ENCODE measurements at regions not wholly inside any gene's neighbourhood (a gene's known extent, or its start where the extent isn't known, plus 50 kb on each side); places are given as distances from the start of the nearest gene placed in this dataset.

GRCh38 chr9:24846248-24846912 lies 300.7 kb upstream of the IZUMO3 start:
- H3K4me3 Mint-ChIP-seq (ENCODE audit: unreplicated experiment), result no peak overlapping the region
- H3K4me1 Mint-ChIP-seq (ENCODE audit: unreplicated experiment), result no peaks in the 10 kb centered on the region
- no peaks in the 10 kb centered on the region for H3K9me3 Mint-ChIP-seq (ENCODE audit: unreplicated experiment)
- H3K27me3 Mint-ChIP-seq (ENCODE audit: unreplicated experiment), result peaks cover 2% of the 10 kb centered on the region
- no peak for DNase-seq (ENCODE audit: low spot score)
- no peak for TF ChIP-seq CTCF (IDR thresholded peaks at IDR 0.05; ENCODE audit: unreplicated experiment)
- H3K27ac Mint-ChIP-seq (ENCODE audit: unreplicated experiment), result no peak overlapping the region
- no peaks in the 10 kb centered on the region for H3K36me3 Mint-ChIP-seq (ENCODE audit: low read depth, unreplicated experiment)

- Mint-ChIP-seq H3K27ac (ENCODE audit: unreplicated experiment) (no peak overlapping the region), H3K36me3 (ENCODE audit: low read depth, unreplicated experiment) (no peaks in the 10 kb centered on the region), H3K4me3 (ENCODE audit: unreplicated experiment) (no peak overlapping the region), H3K9me3 (ENCODE audit: unreplicated experiment) (no peaks in the 10 kb centered on the region), H3K4me1 (ENCODE audit: unreplicated experiment) (no peaks in the 10 kb centered on the region), H3K27me3 (ENCODE audit: unreplicated experiment) (peaks cover 2% of the 10 kb centered on the region)
- no peak for DNase-seq (ENCODE audit: low spot score)
- TF ChIP-seq CTCF (IDR thresholded peaks at IDR 0.05; ENCODE audit: unreplicated experiment), result no peak
These were observed 298.5 kb upstream of the IZUMO3 start for GRCh38 chr9:24844217-24844616.

DNA sequence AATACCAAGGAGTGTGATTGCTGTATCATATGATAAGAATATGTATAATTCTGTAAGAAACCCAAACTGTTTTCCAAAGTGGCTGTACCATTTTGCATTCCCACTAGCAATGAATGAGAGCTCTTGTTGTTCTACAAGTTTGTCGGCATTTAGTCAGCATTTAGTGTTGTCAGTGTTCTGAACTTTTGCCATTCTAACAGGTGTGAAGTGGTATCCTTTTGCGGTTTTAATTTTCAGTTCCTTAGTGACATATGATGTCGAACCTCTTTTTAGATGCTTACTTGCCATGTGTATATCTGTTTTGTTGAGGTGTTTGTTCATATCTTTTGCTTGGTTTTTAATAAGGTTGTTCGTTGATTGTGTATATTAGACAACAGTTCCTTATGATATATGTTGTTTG lies 296.3 kb upstream of the IZUMO3 start:
- Mint-ChIP-seq H3K36me3 (ENCODE audit: low read depth, unreplicated experiment) (no peaks in the 10 kb centered on the region), H3K4me1 (ENCODE audit: unreplicated experiment) (no peaks in the 10 kb centered on the region), H3K4me3 (ENCODE audit: unreplicated experiment) (no peak overlapping the region), H3K9me3 (ENCODE audit: unreplicated experiment) (no peaks in the 10 kb centered on the region), H3K27me3 (ENCODE audit: unreplicated experiment) (peaks cover 2% of the 10 kb centered on the region), H3K27ac (ENCODE audit: unreplicated experiment) (no peak overlapping the region)
- DNase-seq (ENCODE audit: low spot score), result no peak
- no peak for TF ChIP-seq CTCF (IDR thresholded peaks at IDR 0.05; ENCODE audit: unreplicated experiment)

- no peaks in the 10 kb centered on the region for H3K27me3 Mint-ChIP-seq (ENCODE audit: unreplicated experiment)
- H3K27ac Mint-ChIP-seq (ENCODE audit: unreplicated experiment), result no peak overlapping the region
- no peak overlapping the region for H3K4me3 Mint-ChIP-seq (ENCODE audit: unreplicated experiment)
- peak; percentile 34 for DNase-seq (ENCODE audit: low spot score)
- H3K4me1 Mint-ChIP-seq (ENCODE audit: unreplicated experiment), result no peaks in the 10 kb centered on the region
- peak; percentile 66 for TF ChIP-seq CTCF (IDR thresholded peaks at IDR 0.05; ENCODE audit: unreplicated experiment)
- H3K36me3 Mint-ChIP-seq (ENCODE audit: low read depth, unreplicated experiment), result no peaks in the 10 kb centered on the region
- no peaks in the 10 kb centered on the region for H3K9me3 Mint-ChIP-seq (ENCODE audit: unreplicated experiment)
These were observed 286.6 kb upstream of the IZUMO3 start for GRCh38 chr9:24832307-24832706.

GRCh38 chr9:24828687-24829086 lies 283.0 kb upstream of the IZUMO3 start:
- Mint-ChIP-seq H3K9me3 (ENCODE audit: unreplicated experiment) (no peaks in the 10 kb centered on the region), H3K27ac (ENCODE audit: unreplicated experiment) (no peak overlapping the region), H3K4me1 (ENCODE audit: unreplicated experiment) (peaks cover 4% of the 10 kb centered on the region), H3K27me3 (ENCODE audit: unreplicated experiment) (no peaks in the 10 kb centered on the region), H3K4me3 (ENCODE audit: unreplicated experiment) (no peak overlapping the region), H3K36me3 (ENCODE audit: low read depth, unreplicated experiment) (no peaks in the 10 kb centered on the region)
- no peak for DNase-seq (ENCODE audit: low spot score)
- TF ChIP-seq CTCF (IDR thresholded peaks at IDR 0.05; ENCODE audit: unreplicated experiment), result no peak
